Activated CD4-positive, alpha-beta memory T cell treated with anti-CD3 and anti-CD28 coated beads for 36 hours (primary cell): ENCODE measurements at regions not wholly inside any gene's neighbourhood (a gene's known extent, or its start where the extent isn't known, plus 50 kb on each side); places are given as distances from the start of the nearest gene placed in this dataset.

Experiments
- CTCF ChIA-PET: fragments of 350-600 bp; sonication (Branson Sonifier 250); formaldehyde crosslinking; loops from one replicate; lab custom pipeline; 2021; ENCODE audit warnings: antibody characterized with exemption, inconsistent platforms; lab: Charles Lee
- POLR2A ChIA-PET: fragments of 350-600 bp; sonication (Branson Sonifier 250); formaldehyde crosslinking; loops from one replicate; lab custom pipeline; 2021; ENCODE audit warnings: antibody characterized with exemption; lab: Charles Lee
- DNase-seq: peaks from one replicate; pipeline ENCODE4 v3.0.0-alpha.2; 2020
- H3K27ac Mint-ChIP-seq: one replicate; pipeline ENCODE4 v1.8.0; 2021; ENCODE audit warnings: mixed read lengths
- H3K27me3 Mint-ChIP-seq: one replicate; pipeline ENCODE4 v1.8.0; 2021; ENCODE audit warnings: mixed read lengths
- H3K36me3 Mint-ChIP-seq: one replicate; pipeline ENCODE4 v1.8.0; 2021; ENCODE audit warnings: mixed read lengths
- H3K4me1 Mint-ChIP-seq: one replicate; pipeline ENCODE4 v1.8.0; 2021; ENCODE audit warnings: low read depth, mixed read lengths
- H3K4me3 Mint-ChIP-seq: one replicate; pipeline ENCODE4 v1.8.0; 2021; ENCODE audit warnings: mild to moderate bottlenecking, mixed read lengths
- H3K9me3 Mint-ChIP-seq: one replicate; pipeline ENCODE4 v1.8.0; 2021; ENCODE audit warnings: mixed read lengths
- intact Hi-C: fragments of 100-400 bp; cut with micrococcal nuclease; formaldehyde crosslinking; loops from one replicate; pipeline ENCODE4 v1.15.1; 2023

DNA sequence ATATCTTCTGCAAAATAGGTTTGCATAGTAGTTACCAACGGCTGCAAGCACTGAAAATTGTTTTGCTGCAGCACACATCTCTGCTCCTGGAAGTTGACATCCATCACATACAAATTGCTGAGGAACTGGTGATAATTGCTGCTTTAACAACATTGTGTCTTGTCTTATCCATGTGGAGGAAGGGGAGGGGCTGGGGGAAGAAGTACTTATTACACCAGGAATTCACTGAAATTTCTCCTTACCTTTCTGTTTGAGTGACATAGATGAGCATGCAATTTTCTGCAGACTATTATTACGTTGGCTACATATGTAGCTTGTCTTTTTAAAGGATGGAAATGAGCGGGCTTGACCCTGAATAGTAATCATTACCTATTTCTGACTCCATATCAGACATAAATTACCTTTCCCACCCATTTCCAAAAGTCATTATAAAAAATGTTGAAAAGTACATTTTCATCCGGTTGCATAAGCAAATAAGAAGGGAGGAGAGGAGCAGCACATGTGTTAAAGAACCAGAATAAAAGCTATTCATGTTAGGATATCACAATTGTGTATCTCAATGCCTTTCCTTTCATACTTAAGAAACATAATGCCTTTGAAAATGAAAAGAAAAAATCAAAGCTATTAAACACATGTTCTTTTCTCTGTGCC lies 1905.6 kb downstream of the PCDH7 start:
- H3K4me3 Mint-ChIP-seq = no peak overlapping the region
- H3K4me1 Mint-ChIP-seq = no peaks in the 10 kb centered on the region
- CTCF ChIA-PET = no interaction called here
- no peaks in the 10 kb centered on the region for H3K36me3 Mint-ChIP-seq
- H3K9me3 Mint-ChIP-seq = peaks cover 28% of the 10 kb centered on the region
- intact Hi-C loops = no loop called here
- H3K27ac Mint-ChIP-seq = no peak overlapping the region
- DNase-seq = no peak
- H3K27me3 Mint-ChIP-seq = no peaks in the 10 kb centered on the region
- POLR2A ChIA-PET = no interaction called here

DNA sequence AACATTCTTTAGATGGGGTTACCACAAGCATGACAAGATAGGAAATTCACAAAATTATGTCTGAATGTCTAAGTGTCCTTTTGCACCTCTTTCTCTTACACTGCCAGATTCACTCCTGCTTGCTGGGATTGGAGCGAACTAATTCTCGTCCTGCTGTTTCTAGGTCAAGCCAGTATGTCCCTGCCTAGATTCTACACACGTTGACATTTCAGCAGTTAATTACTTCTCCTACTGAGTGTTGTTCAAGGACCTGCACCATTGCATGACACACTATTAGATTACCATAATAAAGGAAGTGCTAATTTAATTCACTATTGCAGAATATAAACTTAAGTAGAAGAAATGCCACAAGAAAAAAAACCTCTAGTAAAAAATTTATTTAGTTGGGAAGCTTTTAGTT lies 1911.7 kb downstream of the PCDH7 start:
- H3K27me3 Mint-ChIP-seq = no peaks in the 10 kb centered on the region
- ChIA-PET CTCF (no interaction called here), POLR2A (no interaction called here)
- no peaks in the 10 kb centered on the region for H3K36me3 Mint-ChIP-seq
- no peaks in the 10 kb centered on the region for H3K4me1 Mint-ChIP-seq
- peaks cover 21% of the 10 kb centered on the region for H3K9me3 Mint-ChIP-seq
- intact Hi-C loops = no loop called here
- H3K4me3 Mint-ChIP-seq = no peak overlapping the region
- no peak for DNase-seq
- H3K27ac Mint-ChIP-seq = no peak overlapping the region

DNA sequence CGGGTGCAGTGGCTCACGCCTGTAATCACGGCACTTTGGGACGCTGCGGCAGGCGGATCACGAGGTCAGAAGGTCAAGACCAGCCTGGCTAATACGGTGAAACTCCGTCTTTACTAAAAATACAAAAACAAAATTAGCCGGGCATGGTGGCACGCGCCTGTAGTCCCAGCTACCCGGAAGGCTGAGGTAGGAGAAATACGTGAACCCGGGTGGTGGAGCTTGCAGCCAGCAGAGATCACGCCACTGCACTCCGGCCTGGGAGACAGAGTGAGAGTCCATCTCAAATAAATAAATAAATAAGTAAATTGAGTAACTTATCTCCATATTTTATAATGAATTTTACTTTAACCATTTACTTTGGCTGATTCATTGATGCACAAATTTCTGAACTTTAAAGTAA lies 1913.3 kb downstream of the PCDH7 start:
- Mint-ChIP-seq H3K4me1 (no peaks in the 10 kb centered on the region), H3K4me3 (no peak overlapping the region), H3K27me3 (no peaks in the 10 kb centered on the region), H3K36me3 (no peaks in the 10 kb centered on the region), H3K27ac (no peak overlapping the region), H3K9me3 (peaks cover 14% of the 10 kb centered on the region)
- POLR2A ChIA-PET = no interaction called here
- CTCF ChIA-PET = no interaction called here
- DNase-seq = no peak
- intact Hi-C loops = no loop called here

DNA sequence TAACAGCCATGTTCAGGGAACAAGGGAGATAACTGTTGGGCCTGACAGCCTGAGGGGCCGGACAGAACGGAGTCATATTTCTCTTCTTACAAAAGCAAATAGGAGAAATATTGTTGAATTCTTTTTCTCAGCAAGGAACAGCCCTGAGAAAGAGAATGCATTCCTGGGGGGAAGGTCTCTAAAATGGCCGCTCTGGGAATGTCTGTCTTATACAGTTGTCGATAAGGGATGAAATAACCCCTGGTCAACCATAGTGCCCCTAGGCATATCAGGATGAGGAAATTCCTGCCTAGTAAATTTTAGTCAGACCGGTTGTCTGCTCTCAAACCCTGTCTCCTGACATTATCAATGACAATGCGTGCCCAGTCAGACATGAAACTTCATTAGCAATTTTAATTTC lies 1925.5 kb downstream of the PCDH7 start:
- no peaks in the 10 kb centered on the region for H3K36me3 Mint-ChIP-seq

DNA sequence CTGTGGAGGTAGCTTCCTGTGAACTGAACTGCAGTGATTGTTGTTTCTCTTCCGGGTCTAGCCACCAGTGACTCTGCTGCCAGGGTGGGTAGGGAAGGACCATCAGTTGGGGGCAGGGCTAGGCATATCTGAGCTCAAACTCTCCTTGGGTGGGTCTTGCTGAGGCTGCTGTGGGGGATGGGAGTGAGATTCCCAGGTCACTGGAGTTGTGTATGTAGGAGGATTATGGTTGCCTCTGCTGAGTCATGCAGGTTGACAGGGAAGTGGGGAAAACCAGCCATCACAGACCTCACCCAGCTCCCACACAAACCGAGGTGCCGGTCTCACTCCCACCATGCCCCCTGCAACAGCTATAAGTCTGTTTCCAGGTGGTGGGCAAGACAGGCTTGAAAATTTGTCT lies 1937.8 kb downstream of the PCDH7 start:
- intact Hi-C loops = no loop called here
- ChIA-PET POLR2A (no interaction called here), CTCF (no interaction called here)
- no peak for DNase-seq
- H3K9me3 Mint-ChIP-seq = peaks cover 21% of the 10 kb centered on the region
- no peaks in the 10 kb centered on the region for H3K27me3 Mint-ChIP-seq
- H3K36me3 Mint-ChIP-seq = no peaks in the 10 kb centered on the region
- no peaks in the 10 kb centered on the region for H3K4me1 Mint-ChIP-seq
- no peak overlapping the region for H3K27ac Mint-ChIP-seq
- no peak overlapping the region for H3K4me3 Mint-ChIP-seq

More for the DNA sequence above, 1925.5 kb downstream of the PCDH7 start:
- Mint-ChIP-seq H3K27ac (no peak overlapping the region), H3K4me1 (no peaks in the 10 kb centered on the region), H3K9me3 (peaks cover 39% of the 10 kb centered on the region), H3K27me3 (no peaks in the 10 kb centered on the region), H3K4me3 (no peak overlapping the region)
- DNase-seq = no peak
- POLR2A ChIA-PET = no interaction called here
- CTCF ChIA-PET = no interaction called here
- intact Hi-C loops = no loop called here

DNA sequence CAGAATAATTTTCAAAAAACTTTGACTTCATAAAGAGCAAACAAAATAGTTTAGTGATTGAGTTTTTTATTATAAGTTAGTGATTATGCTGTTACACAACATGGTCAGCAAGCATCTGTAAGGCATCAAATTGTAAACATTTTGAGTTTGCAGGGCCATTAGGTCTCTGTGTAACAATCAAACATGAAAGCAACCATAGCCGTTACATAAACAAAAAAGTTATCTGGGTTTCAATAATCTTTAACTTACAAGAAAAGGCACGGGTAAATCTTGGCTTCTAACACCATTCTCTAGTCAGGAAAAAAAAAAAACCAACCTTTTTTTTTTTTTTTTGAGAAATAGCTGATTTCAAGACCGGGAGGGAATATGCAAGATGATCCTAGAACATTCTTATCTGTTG lies 1941.1 kb downstream of the PCDH7 start:
- no peaks in the 10 kb centered on the region for H3K4me1 Mint-ChIP-seq
- no peaks in the 10 kb centered on the region for H3K36me3 Mint-ChIP-seq
- ChIA-PET CTCF (no interaction called here), POLR2A (no interaction called here)
- intact Hi-C loops = no loop called here
- DNase-seq = no peak
- no peak overlapping the region for H3K27ac Mint-ChIP-seq
- peaks cover 20% of the 10 kb centered on the region for H3K9me3 Mint-ChIP-seq
- no peaks in the 10 kb centered on the region for H3K27me3 Mint-ChIP-seq
- no peak overlapping the region for H3K4me3 Mint-ChIP-seq

DNA sequence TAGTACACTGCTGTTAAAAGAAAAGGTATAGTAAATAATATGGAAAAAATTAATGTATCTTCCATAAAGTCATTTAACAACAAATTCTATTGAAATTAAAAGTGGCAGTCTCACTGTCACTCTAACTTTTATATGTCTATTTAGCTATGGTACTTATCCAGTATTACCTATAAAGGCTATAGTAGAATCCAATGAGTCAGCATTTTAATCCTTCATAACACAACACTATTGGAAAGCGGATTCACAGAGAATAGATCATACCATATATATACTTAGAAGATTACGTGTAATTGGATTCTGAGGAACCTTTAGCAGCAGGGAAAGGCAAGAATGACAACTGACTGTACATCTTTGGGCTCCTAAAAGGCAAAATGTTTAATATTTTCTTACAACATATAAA lies 1942.6 kb downstream of the PCDH7 start:
- Mint-ChIP-seq H3K4me3 (no peak overlapping the region), H3K9me3 (peaks cover 15% of the 10 kb centered on the region), H3K4me1 (no peaks in the 10 kb centered on the region), H3K27me3 (no peaks in the 10 kb centered on the region), H3K36me3 (no peaks in the 10 kb centered on the region), H3K27ac (no peak overlapping the region)
- no peak for DNase-seq
- CTCF ChIA-PET = no interaction called here
- POLR2A ChIA-PET = no interaction called here
- intact Hi-C loops = no loop called here

DNA sequence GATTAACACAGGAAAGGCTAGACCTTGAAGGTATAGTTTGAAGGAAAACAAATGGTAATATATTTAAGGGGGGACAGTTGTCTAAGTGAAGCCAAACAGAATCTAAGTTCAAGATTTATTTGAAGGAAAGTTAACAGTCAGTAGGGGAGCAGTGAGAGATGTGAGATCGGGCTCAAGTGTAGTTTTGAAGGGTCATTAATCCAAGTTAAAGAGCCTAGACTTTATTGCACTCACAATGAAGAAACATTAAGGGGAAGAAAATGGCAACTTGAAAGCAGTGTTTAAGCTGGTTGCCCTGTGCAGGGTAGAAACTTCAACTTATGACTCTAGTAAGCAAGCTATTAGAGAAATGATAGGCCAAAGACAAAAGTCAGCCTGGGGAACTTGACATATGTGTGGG lies 1952.2 kb downstream of the PCDH7 start:
- intact Hi-C loops = no loop called here
- CTCF ChIA-PET = no interaction called here

DNA sequence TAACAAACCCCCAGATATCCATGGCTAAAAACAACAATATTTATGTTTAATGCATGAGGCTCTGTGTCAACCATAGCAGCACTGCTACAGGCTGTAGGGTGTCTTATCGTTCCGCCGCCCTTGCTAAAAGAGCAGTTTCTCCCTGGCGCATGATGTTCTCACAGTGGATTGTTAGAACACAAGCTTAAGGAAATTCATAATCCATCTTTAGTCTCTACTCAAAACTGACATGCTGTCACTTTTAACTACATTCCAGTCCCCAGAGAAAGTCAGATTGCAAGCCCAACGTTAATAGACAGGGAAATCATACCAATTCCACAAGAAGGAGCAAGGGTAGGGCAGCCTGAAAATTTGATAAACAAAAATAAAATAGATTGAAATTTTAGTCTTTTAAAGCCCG lies 1960.8 kb downstream of the PCDH7 start:
- Mint-ChIP-seq H3K27ac (no peak overlapping the region), H3K4me1 (no peaks in the 10 kb centered on the region), H3K36me3 (no peaks in the 10 kb centered on the region), H3K4me3 (no peak overlapping the region), H3K9me3 (peaks cover 20% of the 10 kb centered on the region), H3K27me3 (no peaks in the 10 kb centered on the region)
- ChIA-PET POLR2A (no interaction called here), CTCF (no interaction called here)
- DNase-seq = no peak
- intact Hi-C loops = no loop called here

More for the DNA sequence above, 1952.2 kb downstream of the PCDH7 start:
- H3K4me1 Mint-ChIP-seq = no peaks in the 10 kb centered on the region
- POLR2A ChIA-PET = no interaction called here
- no peaks in the 10 kb centered on the region for H3K36me3 Mint-ChIP-seq
- DNase-seq = no peak
- H3K4me3 Mint-ChIP-seq = no peak overlapping the region
- H3K27ac Mint-ChIP-seq = no peak overlapping the region
- peaks cover 13% of the 10 kb centered on the region for H3K9me3 Mint-ChIP-seq
- H3K27me3 Mint-ChIP-seq = no peaks in the 10 kb centered on the region

DNA sequence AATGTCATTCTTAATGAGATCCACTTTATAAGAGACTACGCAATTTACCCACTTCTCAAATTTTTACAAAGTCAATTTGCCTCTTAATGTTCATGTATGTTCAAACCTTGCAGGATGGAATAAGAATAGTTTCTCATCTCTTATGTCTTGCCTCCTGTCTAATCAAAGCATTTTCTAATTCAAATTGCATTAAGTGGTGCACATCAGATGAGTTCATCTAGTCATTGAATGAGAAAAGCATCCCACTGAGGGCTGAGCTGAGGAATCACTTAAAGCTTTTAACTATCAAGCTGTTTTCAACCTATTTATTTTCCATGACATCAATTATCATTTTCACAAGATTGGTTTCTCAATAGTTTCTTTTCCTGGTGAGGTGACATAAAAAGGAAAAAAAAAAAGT lies 1964.0 kb downstream of the PCDH7 start:
- Mint-ChIP-seq H3K4me3 (no peak overlapping the region), H3K9me3 (peaks cover 15% of the 10 kb centered on the region)
- CTCF ChIA-PET = no interaction called here

DNA sequence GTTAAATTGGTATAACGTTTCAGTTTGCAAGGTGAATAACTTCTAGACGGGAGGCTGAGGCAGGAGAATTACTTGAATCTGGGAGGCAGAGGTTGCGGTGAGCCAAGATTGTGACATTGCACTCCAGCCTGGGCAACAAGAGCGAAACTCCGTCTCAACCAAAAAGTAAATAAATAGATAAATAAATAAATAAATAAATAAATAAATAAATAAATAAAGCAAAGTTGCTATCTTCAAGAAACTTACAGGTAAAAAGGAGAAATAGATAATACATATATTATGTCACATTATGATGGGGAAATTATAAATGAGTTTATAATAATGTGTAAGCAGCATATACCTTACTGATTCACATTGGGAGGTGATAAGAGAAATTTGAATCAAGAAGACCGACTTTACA lies 1966.0 kb downstream of the PCDH7 start:
- POLR2A ChIA-PET = no interaction called here
- Mint-ChIP-seq H3K36me3 (no peaks in the 10 kb centered on the region), H3K27me3 (no peaks in the 10 kb centered on the region), H3K9me3 (peaks cover 6% of the 10 kb centered on the region), H3K27ac (no peak overlapping the region), H3K4me3 (no peak overlapping the region), H3K4me1 (no peaks in the 10 kb centered on the region)
- no peak for DNase-seq
- intact Hi-C loops = no loop called here
- CTCF ChIA-PET = no interaction called here

More for the DNA sequence above, 1964.0 kb downstream of the PCDH7 start:
- POLR2A ChIA-PET = no interaction called here
- no peaks in the 10 kb centered on the region for H3K27me3 Mint-ChIP-seq
- H3K4me1 Mint-ChIP-seq = no peaks in the 10 kb centered on the region
- intact Hi-C loops = no loop called here
- no peak for DNase-seq
- no peak overlapping the region for H3K27ac Mint-ChIP-seq
- H3K36me3 Mint-ChIP-seq = no peaks in the 10 kb centered on the region

DNA sequence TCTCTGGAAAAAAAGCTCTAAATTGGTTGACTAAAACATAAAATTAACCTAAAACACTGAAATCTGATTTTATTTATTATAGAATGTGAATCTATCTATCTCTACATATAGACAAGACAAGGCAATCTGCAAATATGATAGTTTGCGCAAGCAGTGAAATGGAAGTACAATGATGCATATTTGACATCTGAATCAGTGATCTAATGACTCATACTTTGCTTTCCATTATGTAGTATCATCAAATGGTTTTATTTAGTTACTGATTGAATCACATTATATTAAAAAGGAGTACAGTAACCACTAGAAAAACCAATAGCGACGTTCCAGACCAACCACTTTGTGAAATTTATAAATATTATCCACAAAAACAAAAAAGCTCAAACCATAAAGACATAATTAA lies 1969.3 kb downstream of the PCDH7 start:
- ChIA-PET POLR2A (no interaction called here), CTCF (no interaction called here)
- no peak for DNase-seq
- Mint-ChIP-seq H3K36me3 (no peaks in the 10 kb centered on the region), H3K4me1 (no peaks in the 10 kb centered on the region), H3K27me3 (no peaks in the 10 kb centered on the region), H3K9me3 (peaks cover 13% of the 10 kb centered on the region), H3K27ac (no peak overlapping the region), H3K4me3 (no peak overlapping the region)
- intact Hi-C loops = no loop called here

DNA sequence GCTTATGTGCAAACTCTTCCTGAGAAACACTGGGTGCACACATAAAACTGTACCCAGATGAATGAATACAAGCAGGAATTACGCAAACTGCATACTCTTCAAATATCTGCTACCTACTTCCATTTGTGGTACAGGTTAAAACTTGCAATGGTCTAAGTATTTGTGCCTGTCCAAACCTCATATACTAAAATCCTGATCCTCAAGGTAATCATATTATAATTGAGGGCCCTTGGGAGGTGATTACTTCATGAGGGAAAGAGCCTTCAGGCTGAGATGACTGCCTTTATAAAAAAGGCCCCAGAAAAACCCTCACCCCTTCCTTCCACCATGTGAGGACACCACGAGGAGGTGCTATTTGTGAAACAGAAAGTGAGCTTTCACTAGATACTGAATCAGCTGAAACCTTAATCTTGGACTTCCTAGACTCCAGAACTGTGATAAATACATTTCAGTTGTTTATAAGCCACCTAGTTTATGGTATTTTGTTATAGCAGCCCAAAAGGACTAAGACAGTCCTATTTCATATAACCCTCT lies 1977.2 kb downstream of the PCDH7 start:
- no peak overlapping the region for H3K27ac Mint-ChIP-seq
- H3K9me3 Mint-ChIP-seq = peaks cover 19% of the 10 kb centered on the region
- no peak for DNase-seq
- CTCF ChIA-PET = no interaction called here
- POLR2A ChIA-PET = no interaction called here
- H3K4me1 Mint-ChIP-seq = no peaks in the 10 kb centered on the region
- intact Hi-C loops = no loop called here
- no peaks in the 10 kb centered on the region for H3K36me3 Mint-ChIP-seq
- H3K4me3 Mint-ChIP-seq = no peak overlapping the region
- no peaks in the 10 kb centered on the region for H3K27me3 Mint-ChIP-seq
